ENCODE measurements at regions not wholly inside any gene's neighbourhood (a gene's known extent, or its start where the extent isn't known, plus 50 kb on each side); places are given as distances from the start of the nearest gene placed in this dataset.

GRCh38 chr18:60987963-60988362, 345.3 kb upstream of the CDH20 start:
- DNase-seq (ENCODE audit: low spot score): no peak
- Histone ChIP-seq H3K9ac (ENCODE audit: low read depth in 1 of 2, low read length in 2 of 2) (no peak overlapping the region), H3K9me3 (ENCODE audit: control insufficient read depth in 4 of 4, low read length in 3 of 4) (no peaks in the 10 kb centered on the region), H3K4me3 (ENCODE audit: low read depth in 1 of 3, low read length in 3 of 3) (no peak overlapping the region), H3K4me1 (ENCODE audit: control insufficient read depth in 4 of 4, insufficient read depth in 4 of 4, low read length in 3 of 4) (no peaks in the 10 kb centered on the region), H3K27ac (ENCODE audit: low read depth in 1 of 2, low read length in 2 of 2) (no peak overlapping the region), H3K36me3 (ENCODE audit: control insufficient read depth in 4 of 4, insufficient read depth in 3 of 4, low read depth in 1 of 4, low read length in 3 of 4) (no peaks in the 10 kb centered on the region), H3K27me3 (ENCODE audit: control insufficient read depth in 4 of 4, insufficient read depth in 4 of 4, low read length in 3 of 4) (no peaks in the 10 kb centered on the region)
- WGBS: 58% methylated on average over 1 of the region's 1 CpG
- TF ChIP-seq GABPA (IDR thresholded peaks at IDR 0.05 in 1 of 2, conservative IDR thresholded peaks at IDR 0.05 in 1 of 2): no peak
- no peak for TF ChIP-seq MAX (IDR thresholded peaks at IDR 0.05)
- no peak for TF ChIP-seq ATF3 (IDR thresholded peaks at IDR 0.05)
- no peak for TF ChIP-seq JUND (IDR thresholded peaks at IDR 0.05)
- TF ChIP-seq FOXA1 (IDR thresholded peaks at IDR 0.05): no peak
- no peak for TF ChIP-seq NR2F2 (IDR thresholded peaks at IDR 0.05)
- no peak for TF ChIP-seq SP1 (IDR thresholded peaks at IDR 0.05)
- no peak for TF ChIP-seq ZBTB33 (IDR thresholded peaks at IDR 0.05)

- Histone ChIP-seq H3K4me3 (ENCODE audit: low read depth in 1 of 3, low read length in 3 of 3) (no peak overlapping the region), H3K36me3 (ENCODE audit: control insufficient read depth in 4 of 4, insufficient read depth in 3 of 4, low read depth in 1 of 4, low read length in 3 of 4) (no peaks in the 10 kb centered on the region), H3K9ac (ENCODE audit: low read depth in 1 of 2, low read length in 2 of 2) (no peak overlapping the region), H3K27ac (ENCODE audit: low read depth in 1 of 2, low read length in 2 of 2) (no peak overlapping the region), H3K4me1 (ENCODE audit: control insufficient read depth in 4 of 4, insufficient read depth in 4 of 4, low read length in 3 of 4) (no peaks in the 10 kb centered on the region), H3K9me3 (ENCODE audit: control insufficient read depth in 4 of 4, low read length in 3 of 4) (no peaks in the 10 kb centered on the region), H3K27me3 (ENCODE audit: control insufficient read depth in 4 of 4, insufficient read depth in 4 of 4, low read length in 3 of 4) (no peaks in the 10 kb centered on the region)
- TF ChIP-seq ATF3 (IDR thresholded peaks at IDR 0.05): no peak
- TF ChIP-seq CTCF (IDR thresholded peaks at IDR 0.05; ENCODE audit: low read depth, low read length, missing input control): no peak
- no peak for TF ChIP-seq RXRA (IDR thresholded peaks at IDR 0.05)
- TF ChIP-seq EGR1 (IDR thresholded peaks at IDR 0.05; ENCODE audit: low read depth in 2 of 2): no peak
- no peak for TF ChIP-seq REST (IDR thresholded peaks at IDR 0.05)
- TF ChIP-seq TAF1 (conservative IDR thresholded peaks at IDR 0.05): no peak
- no peak for TF ChIP-seq JUND (IDR thresholded peaks at IDR 0.05)
- no peak for TF ChIP-seq NR2F2 (IDR thresholded peaks at IDR 0.05)
- TF ChIP-seq HNF4G (IDR thresholded peaks at IDR 0.05): no peak
- TF ChIP-seq HNF4A (conservative IDR thresholded peaks at IDR 0.05): no peak
- no peak for TF ChIP-seq RAD21 (IDR thresholded peaks at IDR 0.05)
- no peak for TF ChIP-seq MAX (IDR thresholded peaks at IDR 0.05)
- TF ChIP-seq SP1 (IDR thresholded peaks at IDR 0.05): no peak
- no peak for TF ChIP-seq FOXA2 (IDR thresholded peaks at IDR 0.05)
- TF ChIP-seq FOXA1 (IDR thresholded peaks at IDR 0.05): no peak
- no peak for TF ChIP-seq YY1 (IDR thresholded peaks at IDR 0.05)
- no peak for TF ChIP-seq GABPA (IDR thresholded peaks at IDR 0.05 in 1 of 2, conservative IDR thresholded peaks at IDR 0.05 in 1 of 2)
- TF ChIP-seq ZBTB33 (IDR thresholded peaks at IDR 0.05): no peak
- no peak for DNase-seq (ENCODE audit: low spot score)
- 43% methylated on average over 1 of the region's 1 CpG for WGBS
Observed at GRCh38 chr18:60996326-60996725, 336.9 kb upstream of the CDH20 start.
